ENCODE measurements at regions not wholly inside any gene's neighbourhood (a gene's known extent, or its start where the extent isn't known, plus 50 kb on each side); places are given as distances from the start of the nearest gene placed in this dataset.
A peak's percentile ranks its signal among the peaks of the same experiment; 100 is the strongest.

DNA sequence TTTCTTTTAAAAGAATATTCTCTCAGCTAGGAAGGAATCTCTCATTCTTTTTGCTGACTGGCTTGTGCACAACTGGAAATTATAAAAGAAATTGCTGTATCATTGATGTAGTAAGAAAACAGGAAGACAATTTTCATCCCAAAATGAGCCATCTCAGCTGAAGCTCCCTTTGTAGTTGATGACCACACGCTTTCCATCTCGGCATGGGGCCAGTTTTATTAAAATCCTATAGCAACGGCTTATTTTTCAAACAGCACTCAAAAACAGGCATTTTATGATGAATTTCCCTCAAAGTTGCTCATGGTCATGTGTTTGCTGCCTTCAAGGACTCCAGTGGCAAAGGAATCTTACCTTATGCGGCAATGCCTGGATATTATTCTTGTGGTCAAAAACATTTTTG, 62.4 kb upstream of the GLIS3 start:
- H3K27ac ChIP-seq, result no peak overlapping the region
- H3K9me3 ChIP-seq, result no peaks in the 10 kb centered on the region
- no peak overlapping the region for H3K4me3 ChIP-seq
- no peaks in the 10 kb centered on the region for H3K4me1 ChIP-seq
- no peak overlapping the region for H3K4me2 ChIP-seq
- FAIRE-seq (no peak), ATAC-seq (no peak), DNase-seq (ENCODE audit: low read depth in 1 of 2, low spot score in 1 of 2) (no peak)
- POLR2A ChIA-PET, result no interaction called here
- WGBS (ENCODE audit: missing lambda C conversion rate), result 77% methylated on average over 4 of the region's 4 CpGs
- CTCF ChIA-PET, result interaction anchor here (0.8 to 2.1 kb wide), 4 partner anchors 23 to 881 kb away, joined by 3 to 6 read pairs (median 4); no protein-coding TSS in a partner anchor
- no peak for TF ChIP-seq PHF8 (IDR thresholded peaks at IDR 0.05; ENCODE audit: borderline replicate concordance, low read depth)
- TF ChIP-seq MAFK (IDR thresholded peaks at IDR 0.05; ENCODE audit: partially characterized antibody), result peak; percentile 18

GRCh38 chr9:4359016-4359415, 59.1 kb upstream of the GLIS3 start:
- DNase-seq (ENCODE audit: low read depth in 1 of 2, low spot score in 1 of 2) (no peak), ATAC-seq (no peak), FAIRE-seq (no peak)
- no peak overlapping the region for H3K4me3 ChIP-seq
- CTCF ChIA-PET, result interaction anchor here (0.6 kb wide), 1 partner anchor 1494 kb away, joined by 3 read pairs; no protein-coding TSS in a partner anchor
- no peak overlapping the region for H3K4me2 ChIP-seq
- H3K4me1 ChIP-seq, result no peaks in the 10 kb centered on the region
- 85% methylated on average over 8 of the region's 8 CpGs for WGBS (ENCODE audit: missing lambda C conversion rate)
- H3K9me3 ChIP-seq, result no peaks in the 10 kb centered on the region
- H3K27ac ChIP-seq, result no peak overlapping the region
- TF ChIP-seq RAD21 (conservative IDR thresholded peaks at IDR 0.05 in 1 of 2, IDR thresholded peaks at IDR 0.05 in 1 of 2) (no peak), HOXB5 (CRISPR knock-in tag; IDR thresholded peaks at IDR 0.05) (no peak), ESRRA (IDR thresholded peaks at IDR 0.05; ENCODE audit: borderline replicate concordance, low read length) (no peak), KDM5A (IDR thresholded peaks at IDR 0.05) (no peak), POLR2AphosphoS2 (conservative IDR thresholded peaks at IDR 0.05; ENCODE audit: low read length) (no peak), MAFK (IDR thresholded peaks at IDR 0.05; ENCODE audit: partially characterized antibody) (no peak), KDM1A (IDR thresholded peaks at IDR 0.05; ENCODE audit: low read depth) (no peak), EHMT2 (IDR thresholded peaks at IDR 0.05; ENCODE audit: low read depth) (no peak), FOSB (CRISPR knock-in tag; IDR thresholded peaks at IDR 0.05) (no peak), POLR2A (IDR thresholded peaks at IDR 0.05; ENCODE audit: low read length) (no peak), SREBF2 (IDR thresholded peaks at IDR 0.05) (no peak), NFE2L2 (conservative IDR thresholded peaks at IDR 0.05; ENCODE audit: low read length) (no peak)
- POLR2A ChIA-PET, result no interaction called here

GRCh38 chr9:4357929-4358328, 58.1 kb upstream of the GLIS3 start:
- ATAC-seq, result no peak
- no peak overlapping the region for H3K4me3 ChIP-seq
- H3K4me1 ChIP-seq, result no peaks in the 10 kb centered on the region
- H3K9me3 ChIP-seq, result no peaks in the 10 kb centered on the region
- H3K4me2 ChIP-seq, result no peak overlapping the region
- DNase-seq (ENCODE audit: low read depth in 1 of 2, low spot score in 1 of 2), result no peak
- no peak overlapping the region for H3K27ac ChIP-seq
- no peak for TF ChIP-seq RNF2 (IDR thresholded peaks at IDR 0.05; ENCODE audit: borderline replicate concordance, low read depth)
- TF ChIP-seq BHLHE40 (IDR thresholded peaks at IDR 0.05; ENCODE audit: low read depth, low read length), result no peak
- TF ChIP-seq EHF (CRISPR knock-in tag; IDR thresholded peaks at IDR 0.05), result no peak
- no peak for TF ChIP-seq EP300 (IDR thresholded peaks at IDR 0.05)
- TF ChIP-seq, protein P1, sequence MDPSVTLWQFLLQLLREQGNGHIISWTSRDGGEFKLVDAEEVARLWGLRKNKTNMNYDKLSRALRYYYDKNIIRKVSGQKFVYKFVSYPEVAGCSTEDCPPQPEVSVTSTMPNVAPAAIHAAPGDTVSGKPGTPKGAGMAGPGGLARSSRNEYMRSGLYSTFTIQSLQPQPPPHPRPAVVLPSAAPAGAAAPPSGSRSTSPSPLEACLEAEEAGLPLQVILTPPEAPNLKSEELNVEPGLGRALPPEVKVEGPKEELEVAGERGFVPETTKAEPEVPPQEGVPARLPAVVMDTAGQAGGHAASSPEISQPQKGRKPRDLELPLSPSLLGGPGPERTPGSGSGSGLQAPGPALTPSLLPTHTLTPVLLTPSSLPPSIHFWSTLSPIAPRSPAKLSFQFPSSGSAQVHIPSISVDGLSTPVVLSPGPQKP (IDR thresholded peaks at IDR 0.05; ENCODE audit: low read depth, low read length), result no peak
- no peak for TF ChIP-seq POLR2AphosphoS2 (conservative IDR thresholded peaks at IDR 0.05; ENCODE audit: low read length)
- no peak for TF ChIP-seq PBX3 (IDR thresholded peaks at IDR 0.05)
- FAIRE-seq, result no peak
- 52% methylated on average over 3 of the region's 3 CpGs for WGBS (ENCODE audit: missing lambda C conversion rate)
- CTCF ChIA-PET, result interaction anchor here (1.2 to 3.0 kb wide), 2 partner anchors 9 to 42 kb away, joined by 6 to 9 read pairs; no protein-coding TSS in a partner anchor
- POLR2A ChIA-PET, result no interaction called here

- ChIA-PET CTCF (interaction anchor here (1.0 to 3.0 kb wide), 7 partner anchors 10 to 624 kb away, joined by 3 to 12 read pairs (median 4); no protein-coding TSS in a partner anchor), POLR2A (no interaction called here)
- ATAC-seq, result no peak
- no peaks in the 10 kb centered on the region for H3K4me1 ChIP-seq
- 79% methylated on average over 2 of the region's 2 CpGs for WGBS (ENCODE audit: missing lambda C conversion rate)
- H3K27ac ChIP-seq, result no peak overlapping the region
- no peak overlapping the region for H3K4me3 ChIP-seq
- no peak for DNase-seq (ENCODE audit: low read depth in 1 of 2, low spot score in 1 of 2)
- no peak for FAIRE-seq
- H3K9me3 ChIP-seq, result no peaks in the 10 kb centered on the region
- no peak overlapping the region for H3K4me2 ChIP-seq
- TF ChIP-seq, protein P2, sequence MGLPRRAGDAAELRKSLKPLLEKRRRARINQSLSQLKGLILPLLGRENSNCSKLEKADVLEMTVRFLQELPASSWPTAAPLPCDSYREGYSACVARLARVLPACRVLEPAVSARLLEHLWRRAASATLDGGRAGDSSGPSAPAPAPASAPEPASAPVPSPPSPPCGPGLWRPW (IDR thresholded peaks at IDR 0.05), result no peak
- no peak for TF ChIP-seq EHMT2 (IDR thresholded peaks at IDR 0.05; ENCODE audit: low read depth)
Measured at GRCh38 chr9:4356306-4356705, 56.4 kb upstream of the GLIS3 start.
